Omental fat pad (tissue), 3 donors: ENCODE measurements at regions not wholly inside any gene's neighbourhood (a gene's known extent, or its start where the extent isn't known, plus 50 kb on each side); places are given as distances from the start of the nearest gene placed in this dataset.
"Not testable (repeated sequence)": the region's sequence is repeated elsewhere in the genome, so short reads cannot be mapped to it uniquely, and the experiment has no call there.

Experiments used
- ATAC-seq: fragments of 150-250 bp; one replicate; pipeline ENCODE4 v1.9.1; 2016; ENCODE audit warnings: mild to moderate bottlenecking, moderate library complexity; ENCODE audit not compliant: low FRiP score
- DNase-seq: peaks from one replicate; pipeline ENCODE4 v3.0.0-alpha.2; 2019; ENCODE audit warnings: low spot score
- CTCF ChIP-seq, 3 donors: fragments of 450-650 bp; IDR thresholded peaks; one replicate each; pipeline ENCODE4 v1.5.1; 2016 to 2017; ENCODE audit warnings: antibody characterized with exemption in 3 of 3, mild to moderate bottlenecking in 3 of 3, moderate library complexity in 2 of 3

GRCh38 chr3:110327870-110328269 is 743.7 kb upstream of the NECTIN3 start:
- DNase-seq, result no peak

GRCh38 chr3:110331562-110331961 is 740.1 kb upstream of the NECTIN3 start:
- ATAC-seq, DNase-seq: not testable (repeated sequence)

More at GRCh38 chr3:110327870-110328269, 743.7 kb upstream of the NECTIN3 start:
- ATAC-seq, result no peak
- TF ChIP-seq CTCF (IDR thresholded peaks at IDR 0.05), result no peak

- TF ChIP-seq CTCF (IDR thresholded peaks at IDR 0.05), result no peak
- DNase-seq (no peak), ATAC-seq (no peak)
Measured at GRCh38 chr3:110332629-110333028, 739.0 kb upstream of the NECTIN3 start.

- DNase-seq (no peak), ATAC-seq (no peak)
- no peak for TF ChIP-seq CTCF (IDR thresholded peaks at IDR 0.05)
Measured at GRCh38 chr3:110341047-110341446, 730.6 kb upstream of the NECTIN3 start.

- no peak for TF ChIP-seq CTCF (IDR thresholded peaks at IDR 0.05)
- no peak for DNase-seq
- ATAC-seq, result no peak
Measured at GRCh38 chr3:110343376-110343775, 728.2 kb upstream of the NECTIN3 start.

- TF ChIP-seq CTCF (IDR thresholded peaks at IDR 0.05), result no peak
- DNase-seq (no peak), ATAC-seq (no peak)
Measured at GRCh38 chr3:110343945-110344344, 727.7 kb upstream of the NECTIN3 start.

GRCh38 chr3:110344487-110344886 is 727.1 kb upstream of the NECTIN3 start:
- no peak for TF ChIP-seq CTCF (IDR thresholded peaks at IDR 0.05)

More at GRCh38 chr3:110344487-110344886, 727.1 kb upstream of the NECTIN3 start:
- ATAC-seq (no peak), DNase-seq (no peak)
